ENCODE measurements at regions not wholly inside any gene's neighbourhood (a gene's known extent, or its start where the extent isn't known, plus 50 kb on each side); places are given as distances from the start of the nearest gene placed in this dataset.

DNA sequence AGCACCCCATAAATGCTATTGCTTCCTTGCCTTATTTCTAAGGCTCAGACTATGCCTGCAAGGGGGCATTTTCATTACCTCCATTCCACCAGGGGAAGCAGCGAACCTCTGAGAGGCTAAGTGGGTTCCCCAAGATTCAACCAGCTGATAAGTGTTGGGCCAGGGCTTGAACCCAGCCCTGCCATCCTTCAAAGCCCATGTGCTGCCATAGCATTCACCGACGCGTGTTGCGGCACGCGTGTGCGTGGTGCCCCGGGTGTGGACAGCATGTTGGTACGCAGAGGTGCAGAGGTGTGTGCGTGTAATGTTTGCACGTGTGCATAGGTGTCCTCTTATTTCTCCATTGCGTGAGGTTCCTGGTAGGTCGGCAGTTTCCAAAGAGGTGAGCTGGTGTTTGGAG, 66.0 kb upstream of the PPARA start:
- TF ChIP-seq POLR2A (IDR thresholded peaks at IDR 0.05) (no peak), EP300 (IDR thresholded peaks at IDR 0.05) (no peak), POLR2AphosphoS5 (IDR thresholded peaks at IDR 0.05) (no peak)
- TF ChIP-seq, protein P1, sequence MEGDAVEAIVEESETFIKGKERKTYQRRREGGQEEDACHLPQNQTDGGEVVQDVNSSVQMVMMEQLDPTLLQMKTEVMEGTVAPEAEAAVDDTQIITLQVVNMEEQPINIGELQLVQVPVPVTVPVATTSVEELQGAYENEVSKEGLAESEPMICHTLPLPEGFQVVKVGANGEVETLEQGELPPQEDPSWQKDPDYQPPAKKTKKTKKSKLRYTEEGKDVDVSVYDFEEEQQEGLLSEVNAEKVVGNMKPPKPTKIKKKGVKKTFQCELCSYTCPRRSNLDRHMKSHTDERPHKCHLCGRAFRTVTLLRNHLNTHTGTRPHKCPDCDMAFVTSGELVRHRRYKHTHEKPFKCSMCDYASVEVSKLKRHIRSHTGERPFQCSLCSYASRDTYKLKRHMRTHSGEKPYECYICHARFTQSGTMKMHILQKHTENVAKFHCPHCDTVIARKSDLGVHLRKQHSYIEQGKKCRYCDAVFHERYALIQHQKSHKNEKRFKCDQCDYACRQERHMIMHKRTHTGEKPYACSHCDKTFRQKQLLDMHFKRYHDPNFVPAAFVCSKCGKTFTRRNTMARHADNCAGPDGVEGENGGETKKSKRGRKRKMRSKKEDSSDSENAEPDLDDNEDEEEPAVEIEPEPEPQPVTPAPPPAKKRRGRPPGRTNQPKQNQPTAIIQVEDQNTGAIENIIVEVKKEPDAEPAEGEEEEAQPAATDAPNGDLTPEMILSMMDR (IDR thresholded peaks at IDR 0.05) = no peak
